ENCODE measurements at regions not wholly inside any gene's neighbourhood (a gene's known extent, or its start where the extent isn't known, plus 50 kb on each side); places are given as distances from the start of the nearest gene placed in this dataset.

- TF ChIP-seq RAD21 (conservative IDR thresholded peaks at IDR 0.05) = no peak
- TF ChIP-seq, protein P1, sequence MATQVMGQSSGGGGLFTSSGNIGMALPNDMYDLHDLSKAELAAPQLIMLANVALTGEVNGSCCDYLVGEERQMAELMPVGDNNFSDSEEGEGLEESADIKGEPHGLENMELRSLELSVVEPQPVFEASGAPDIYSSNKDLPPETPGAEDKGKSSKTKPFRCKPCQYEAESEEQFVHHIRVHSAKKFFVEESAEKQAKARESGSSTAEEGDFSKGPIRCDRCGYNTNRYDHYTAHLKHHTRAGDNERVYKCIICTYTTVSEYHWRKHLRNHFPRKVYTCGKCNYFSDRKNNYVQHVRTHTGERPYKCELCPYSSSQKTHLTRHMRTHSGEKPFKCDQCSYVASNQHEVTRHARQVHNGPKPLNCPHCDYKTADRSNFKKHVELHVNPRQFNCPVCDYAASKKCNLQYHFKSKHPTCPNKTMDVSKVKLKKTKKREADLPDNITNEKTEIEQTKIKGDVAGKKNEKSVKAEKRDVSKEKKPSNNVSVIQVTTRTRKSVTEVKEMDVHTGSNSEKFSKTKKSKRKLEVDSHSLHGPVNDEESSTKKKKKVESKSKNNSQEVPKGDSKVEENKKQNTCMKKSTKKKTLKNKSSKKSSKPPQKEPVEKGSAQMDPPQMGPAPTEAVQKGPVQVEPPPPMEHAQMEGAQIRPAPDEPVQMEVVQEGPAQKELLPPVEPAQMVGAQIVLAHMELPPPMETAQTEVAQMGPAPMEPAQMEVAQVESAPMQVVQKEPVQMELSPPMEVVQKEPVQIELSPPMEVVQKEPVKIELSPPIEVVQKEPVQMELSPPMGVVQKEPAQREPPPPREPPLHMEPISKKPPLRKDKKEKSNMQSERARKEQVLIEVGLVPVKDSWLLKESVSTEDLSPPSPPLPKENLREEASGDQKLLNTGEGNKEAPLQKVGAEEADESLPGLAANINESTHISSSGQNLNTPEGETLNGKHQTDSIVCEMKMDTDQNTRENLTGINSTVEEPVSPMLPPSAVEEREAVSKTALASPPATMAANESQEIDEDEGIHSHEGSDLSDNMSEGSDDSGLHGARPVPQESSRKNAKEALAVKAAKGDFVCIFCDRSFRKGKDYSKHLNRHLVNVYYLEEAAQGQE (IDR thresholded peaks at IDR 0.05; ENCODE audit: borderline replicate concordance) = no peak
- TF ChIP-seq CTCF (IDR thresholded peaks at IDR 0.05; ENCODE audit: poor library complexity, severe bottlenecking) = no peak
- no peak for TF ChIP-seq EZH2 (IDR thresholded peaks at IDR 0.05; ENCODE audit: borderline replicate concordance, insufficient read depth, low read length, poor library complexity, severe bottlenecking)
Observed at GRCh38 chr7:155914341-155914740, 102.1 kb upstream of the SHH start.

Measured in neural cell (in vitro differentiated cells).